Tibial artery (tissue), 4 donors: ENCODE measurements at regions not wholly inside any gene's neighbourhood (a gene's known extent, or its start where the extent isn't known, plus 50 kb on each side); places are given as distances from the start of the nearest gene placed in this dataset.

ENCODE experiments used
- DNase-seq, 2 donors: peaks; one replicate each; pipeline ENCODE4 v3.0.0-alpha.2; 2019
- H3K27ac ChIP-seq, 2 donors: fragments of 200-600 bp; sonication (generic) in 1 of 2; 1 replicate in 1 of 2; 2 replicates in 1 of 2; pipeline ENCODE4 v1.5.1; 2018 to 2019; ENCODE audit warnings: mild to moderate bottlenecking in 1 of 2
- H3K27me3 ChIP-seq, 2 donors: fragments of 200-600 bp; sonication (generic) in 1 of 2; one replicate each; pipeline versions ENCODE4 v1.5.1 to v1.6.0; 2016 to 2019
- H3K36me3 ChIP-seq, 3 donors: fragments of 200-600 bp; sonication (generic) in 2 of 3; one replicate each; pipeline ENCODE4 v1.5.1; 2016 to 2019; ENCODE audit warnings: mild to moderate bottlenecking in 2 of 3
- H3K4me1 ChIP-seq, 4 donors: fragments of 200-600 bp; sonication (generic) in 2 of 4; 1 replicate in 3 of 4; 2 replicates in 1 of 4; pipeline ENCODE4 v1.5.1; 2016 to 2019
- H3K4me3 ChIP-seq, 2 donors: fragments of 200-600 bp; sonication (generic) in 1 of 2; 1 replicate in 1 of 2; 2 replicates in 1 of 2; pipeline ENCODE4 v1.5.1; 2018 to 2019; ENCODE audit warnings: mild to moderate bottlenecking in 2 of 2
- H3K9me3 ChIP-seq, 3 donors: fragments of 200-600 bp; sonication (generic) in 1 of 3; one replicate each; pipeline ENCODE4 v1.5.1; 2016 to 2019
- intact Hi-C: fragments of 100-400 bp; cut with DNase I; formaldehyde crosslinking; loops from one replicate; pipeline ENCODE4 v1.15.0; 2023; ENCODE audit warnings: low total_unique reads
- TF ChIP-seq, protein P1 (sequence below), 2 experiments: fragments of 200-600 bp in 1 of 2; fragments of 450-650 bp in 1 of 2; IDR thresholded peaks; one replicate each; pipeline ENCODE4 v1.5.1; 2017 to 2019; ENCODE audit warnings: antibody characterized with exemption in 2 of 2, mild to moderate bottlenecking in 1 of 2, moderate library complexity in 1 of 2

DNA sequence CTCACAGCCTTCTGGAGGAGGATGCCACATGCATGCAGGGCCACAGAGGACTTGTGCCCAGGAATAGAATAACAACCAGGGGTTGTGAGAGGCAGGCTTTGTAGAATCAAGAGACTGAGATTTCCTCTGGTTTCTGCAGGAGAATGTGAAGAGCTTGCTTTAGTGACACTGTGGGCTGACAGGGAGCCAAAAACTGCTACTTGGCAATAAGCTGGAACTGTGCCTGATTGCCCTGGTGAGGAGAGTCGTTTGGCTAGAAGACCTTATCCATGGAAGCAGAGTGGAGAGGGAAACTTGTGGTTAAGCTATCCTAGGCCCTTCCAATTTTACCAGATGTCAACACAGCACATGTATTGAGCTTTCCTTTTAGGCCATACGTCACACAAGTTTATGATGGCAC lies 902.1 kb downstream of the MRPL39 start:
- H3K9me3 ChIP-seq: no peaks in the 10 kb centered on the region
- DNase-seq: no peak
- no peaks in the 10 kb centered on the region for H3K27me3 ChIP-seq
- intact Hi-C loops: no loop called here
- no peaks in the 10 kb centered on the region for H3K4me1 ChIP-seq
- H3K4me3 ChIP-seq: no peak overlapping the region
- TF ChIP-seq, protein P1, sequence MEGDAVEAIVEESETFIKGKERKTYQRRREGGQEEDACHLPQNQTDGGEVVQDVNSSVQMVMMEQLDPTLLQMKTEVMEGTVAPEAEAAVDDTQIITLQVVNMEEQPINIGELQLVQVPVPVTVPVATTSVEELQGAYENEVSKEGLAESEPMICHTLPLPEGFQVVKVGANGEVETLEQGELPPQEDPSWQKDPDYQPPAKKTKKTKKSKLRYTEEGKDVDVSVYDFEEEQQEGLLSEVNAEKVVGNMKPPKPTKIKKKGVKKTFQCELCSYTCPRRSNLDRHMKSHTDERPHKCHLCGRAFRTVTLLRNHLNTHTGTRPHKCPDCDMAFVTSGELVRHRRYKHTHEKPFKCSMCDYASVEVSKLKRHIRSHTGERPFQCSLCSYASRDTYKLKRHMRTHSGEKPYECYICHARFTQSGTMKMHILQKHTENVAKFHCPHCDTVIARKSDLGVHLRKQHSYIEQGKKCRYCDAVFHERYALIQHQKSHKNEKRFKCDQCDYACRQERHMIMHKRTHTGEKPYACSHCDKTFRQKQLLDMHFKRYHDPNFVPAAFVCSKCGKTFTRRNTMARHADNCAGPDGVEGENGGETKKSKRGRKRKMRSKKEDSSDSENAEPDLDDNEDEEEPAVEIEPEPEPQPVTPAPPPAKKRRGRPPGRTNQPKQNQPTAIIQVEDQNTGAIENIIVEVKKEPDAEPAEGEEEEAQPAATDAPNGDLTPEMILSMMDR (IDR thresholded peaks at IDR 0.05): no peak
- no peak overlapping the region for H3K27ac ChIP-seq
- H3K36me3 ChIP-seq: no peaks in the 10 kb centered on the region

DNA sequence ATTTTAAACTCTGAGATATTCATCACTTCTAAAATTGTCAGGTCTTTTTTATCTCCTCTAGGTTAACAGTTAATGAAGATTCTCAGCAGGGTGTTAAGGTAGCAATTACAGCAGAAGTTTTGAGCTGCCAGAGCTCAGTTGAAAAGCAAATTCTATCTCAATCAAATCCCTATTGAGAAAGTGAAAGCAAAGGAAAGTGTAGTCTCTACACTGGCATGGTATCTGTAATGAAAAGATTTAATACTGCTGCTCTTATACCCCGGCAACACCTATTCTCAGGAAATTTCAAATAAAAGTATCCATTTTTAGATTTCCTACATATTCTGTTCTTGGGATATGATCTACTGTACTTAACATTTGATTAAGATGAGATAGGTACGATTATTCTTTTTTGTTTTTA lies 913.5 kb downstream of the MRPL39 start:
- no peak for DNase-seq
- TF ChIP-seq, protein P1 (IDR thresholded peaks at IDR 0.05): no peak
- Histone ChIP-seq H3K4me3 (no peak overlapping the region), H3K36me3 (no peaks in the 10 kb centered on the region), H3K4me1 (no peaks in the 10 kb centered on the region), H3K27me3 (no peaks in the 10 kb centered on the region), H3K9me3 (no peaks in the 10 kb centered on the region), H3K27ac (no peak overlapping the region)
- intact Hi-C loops: no loop called here

GRCh38 chr21:24681456-24681855 lies 925.8 kb downstream of the MRPL39 start:
- no peak for DNase-seq
- intact Hi-C loops: no loop called here
- TF ChIP-seq, protein P1 (IDR thresholded peaks at IDR 0.05): no peak
- Histone ChIP-seq H3K4me1 (no peaks in the 10 kb centered on the region), H3K4me3 (no peak overlapping the region), H3K27ac (no peak overlapping the region), H3K9me3 (no peaks in the 10 kb centered on the region), H3K27me3 (no peaks in the 10 kb centered on the region), H3K36me3 (no peaks in the 10 kb centered on the region)

DNA sequence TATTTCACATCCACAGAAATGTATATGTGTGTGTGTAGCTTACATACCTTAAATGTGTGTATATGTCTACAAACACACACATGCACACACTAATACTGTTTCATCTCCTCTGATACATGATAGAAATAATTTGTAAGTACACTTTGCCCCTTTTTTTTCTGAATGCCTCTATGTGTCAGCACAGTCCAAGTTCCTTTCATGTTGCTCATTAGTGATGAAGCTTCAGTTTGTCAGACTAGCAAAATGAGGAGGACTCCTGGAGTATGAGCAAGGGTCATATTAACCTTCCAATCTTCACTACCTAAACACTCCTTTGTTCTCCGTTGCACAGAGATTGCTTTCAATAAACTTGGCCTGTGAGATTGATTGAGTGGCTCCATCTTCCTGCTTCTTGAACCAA lies 935.4 kb downstream of the MRPL39 start:
- no peak for DNase-seq

GRCh38 chr21:24658926-24659325 lies 948.4 kb downstream of the MRPL39 start:
- H3K36me3 ChIP-seq: no peaks in the 10 kb centered on the region
- intact Hi-C loops: no loop called here

More for the DNA sequence above, 935.4 kb downstream of the MRPL39 start:
- Histone ChIP-seq H3K4me3 (no peak overlapping the region), H3K4me1 (no peaks in the 10 kb centered on the region), H3K9me3 (no peaks in the 10 kb centered on the region), H3K27me3 (no peaks in the 10 kb centered on the region), H3K27ac (no peak overlapping the region), H3K36me3 (no peaks in the 10 kb centered on the region)
- TF ChIP-seq, protein P1 (IDR thresholded peaks at IDR 0.05): no peak
- intact Hi-C loops: no loop called here

More at GRCh38 chr21:24658926-24659325, 948.4 kb downstream of the MRPL39 start:
- no peak for DNase-seq
- H3K4me3 ChIP-seq: no peak overlapping the region
- H3K4me1 ChIP-seq: no peaks in the 10 kb centered on the region
- H3K27ac ChIP-seq: no peak overlapping the region
- H3K27me3 ChIP-seq: no peaks in the 10 kb centered on the region
- TF ChIP-seq, protein P1 (IDR thresholded peaks at IDR 0.05): no peak
- H3K9me3 ChIP-seq: no peaks in the 10 kb centered on the region
